ENCODE measurements at regions not wholly inside any gene's neighbourhood (a gene's known extent, or its start where the extent isn't known, plus 50 kb on each side); places are given as distances from the start of the nearest gene placed in this dataset.

DNA sequence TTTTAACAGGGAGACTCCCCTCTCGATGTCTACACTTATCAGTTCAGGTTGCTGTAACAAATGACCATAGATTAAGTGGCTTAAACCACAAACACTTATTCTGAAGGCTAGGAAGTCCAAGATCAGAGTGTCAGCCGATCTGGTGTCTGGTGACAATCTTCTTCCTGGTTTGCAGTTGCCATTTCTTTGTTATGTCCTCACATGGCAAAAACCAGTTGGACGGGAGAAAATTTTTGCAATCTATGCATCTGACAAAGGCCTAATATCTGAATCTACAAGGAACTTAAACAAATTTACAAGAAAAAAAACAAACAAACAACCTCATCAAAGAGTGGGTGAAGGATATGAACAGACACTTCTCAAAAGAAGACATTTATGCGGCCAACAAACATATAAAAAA, 116.9 kb upstream of the FOXB1 start:
- Histone ChIP-seq H3K9ac (replicated peaks; ENCODE audit: extremely low read depth, insufficient read depth, low read length) (no peak overlapping the region), H2AFZ (ENCODE audit: low read depth, low read length) (no peak overlapping the region)
- BruUV-seq (replicated peaks): no TSS peak

DNA sequence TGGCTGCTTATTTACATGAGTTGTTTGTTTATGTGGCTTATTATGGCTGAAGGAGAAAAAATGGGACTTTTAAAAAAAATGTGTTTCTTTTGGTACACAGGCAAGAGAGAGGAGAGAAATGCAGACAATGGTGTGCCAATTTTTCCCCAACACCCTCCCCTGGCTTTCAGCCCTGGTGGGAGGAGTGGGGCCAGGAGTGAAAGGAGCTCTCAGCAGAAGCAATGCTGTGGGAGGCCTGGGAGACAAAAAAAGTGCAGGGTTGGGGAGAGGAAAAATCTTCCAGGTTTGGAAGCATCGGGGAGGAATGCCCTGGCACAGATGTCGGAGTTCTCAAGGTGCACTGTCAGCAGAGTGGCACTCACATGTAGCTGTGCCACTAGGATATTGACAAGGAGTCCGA, 117.7 kb upstream of the FOXB1 start:
- H3K4me3 ChIP-seq (replicated peaks in 1 of 3; ENCODE audit: insufficient read depth in 1 of 3, low read depth in 1 of 3, low read length in 3 of 3): no peak overlapping the region
- ChIA-PET CTCF (interaction anchor here (1.2 kb wide), 1 partner anchor 9 kb away, joined by 3 read pairs; no protein-coding TSS in a partner anchor), POLR2A (no interaction called here)
- H3K36me3 ChIP-seq (ENCODE audit: control insufficient read depth in 2 of 2, extremely low read depth in 1 of 2, insufficient read depth in 2 of 2, low read length in 2 of 2): no peaks in the 10 kb centered on the region
- no peaks in the 10 kb centered on the region for H3K27me3 ChIP-seq (ENCODE audit: control insufficient read depth in 2 of 2, insufficient read depth in 2 of 2, low read length in 2 of 2)
- H2AFZ ChIP-seq (ENCODE audit: low read depth, low read length): no peak overlapping the region
- FAIRE-seq (no peak), DNase-seq (ENCODE audit: low read depth, low spot score) (no peak)
- no peaks in the 10 kb centered on the region for H4K20me1 ChIP-seq (replicated peaks; ENCODE audit: control insufficient read depth, extremely low read depth, insufficient read depth, low read length)
- no peak for TF ChIP-seq JUN (IDR thresholded peaks at IDR 0.05; ENCODE audit: borderline replicate concordance, insufficient read depth, insufficient read length, low read depth)
- no peak for TF ChIP-seq POLR2AphosphoS5 (IDR thresholded peaks at IDR 0.05; ENCODE audit: insufficient read depth, low read depth, low read length)
- TF ChIP-seq, protein P1, sequence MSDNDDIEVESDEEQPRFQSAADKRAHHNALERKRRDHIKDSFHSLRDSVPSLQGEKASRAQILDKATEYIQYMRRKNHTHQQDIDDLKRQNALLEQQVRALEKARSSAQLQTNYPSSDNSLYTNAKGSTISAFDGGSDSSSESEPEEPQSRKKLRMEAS (IDR thresholded peaks at IDR 0.05; ENCODE audit: insufficient read depth, insufficient read length): no peak
- no peak for TF ChIP-seq POLR2A (IDR thresholded peaks at IDR 0.05; ENCODE audit: low read depth, low read length)
- no peak for TF ChIP-seq EZH2 (IDR thresholded peaks at IDR 0.05; ENCODE audit: borderline replicate concordance, low read depth, low read length, severe bottlenecking)
- no peak for TF ChIP-seq MYC (IDR thresholded peaks at IDR 0.05; ENCODE audit: low read depth, low read length)
- TF ChIP-seq, protein P2, sequence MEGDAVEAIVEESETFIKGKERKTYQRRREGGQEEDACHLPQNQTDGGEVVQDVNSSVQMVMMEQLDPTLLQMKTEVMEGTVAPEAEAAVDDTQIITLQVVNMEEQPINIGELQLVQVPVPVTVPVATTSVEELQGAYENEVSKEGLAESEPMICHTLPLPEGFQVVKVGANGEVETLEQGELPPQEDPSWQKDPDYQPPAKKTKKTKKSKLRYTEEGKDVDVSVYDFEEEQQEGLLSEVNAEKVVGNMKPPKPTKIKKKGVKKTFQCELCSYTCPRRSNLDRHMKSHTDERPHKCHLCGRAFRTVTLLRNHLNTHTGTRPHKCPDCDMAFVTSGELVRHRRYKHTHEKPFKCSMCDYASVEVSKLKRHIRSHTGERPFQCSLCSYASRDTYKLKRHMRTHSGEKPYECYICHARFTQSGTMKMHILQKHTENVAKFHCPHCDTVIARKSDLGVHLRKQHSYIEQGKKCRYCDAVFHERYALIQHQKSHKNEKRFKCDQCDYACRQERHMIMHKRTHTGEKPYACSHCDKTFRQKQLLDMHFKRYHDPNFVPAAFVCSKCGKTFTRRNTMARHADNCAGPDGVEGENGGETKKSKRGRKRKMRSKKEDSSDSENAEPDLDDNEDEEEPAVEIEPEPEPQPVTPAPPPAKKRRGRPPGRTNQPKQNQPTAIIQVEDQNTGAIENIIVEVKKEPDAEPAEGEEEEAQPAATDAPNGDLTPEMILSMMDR (IDR thresholded peaks at IDR 0.05; ENCODE audit: extremely low read depth in 1 of 2, insufficient read depth in 1 of 2, low read depth in 1 of 2, low read length in 2 of 2): no peak
- no peak for TF ChIP-seq FOS (IDR thresholded peaks at IDR 0.05; ENCODE audit: borderline replicate concordance, insufficient read depth, low read length)
- TF ChIP-seq GATA2 (IDR thresholded peaks at IDR 0.05; ENCODE audit: insufficient read depth, insufficient read length, low read depth, low read length): no peak
- no peak overlapping the region for H3K4me2 ChIP-seq (ENCODE audit: insufficient read depth, low read length)
- intact Hi-C loops (cut with micrococcal nuclease): no loop called here
- H3K79me2 ChIP-seq (ENCODE audit: control insufficient read depth, insufficient read depth, low read length): no peaks in the 10 kb centered on the region
- H3K9me3 ChIP-seq (replicated peaks; ENCODE audit: control insufficient read depth, insufficient read depth, low read length): no peaks in the 10 kb centered on the region
- BruUV-seq (replicated peaks): no TSS peak
- no peaks in the 10 kb centered on the region for H3K4me1 ChIP-seq (ENCODE audit: control insufficient read depth, extremely low read depth, insufficient read depth, low read length)
- H3K9ac ChIP-seq (replicated peaks; ENCODE audit: extremely low read depth, insufficient read depth, low read length): no peak overlapping the region
- dilution Hi-C loops (cut with MboI; ENCODE audit: extremely low pct_ligation_motif_present, low sequenced_read_pairs): no loop called here
- H3K27ac ChIP-seq (ENCODE audit: insufficient read depth, low read depth, low read length): no peak overlapping the region
- no peaks in the 10 kb centered on the region for H3K9me1 ChIP-seq (replicated peaks; ENCODE audit: control insufficient read depth, extremely low read depth, insufficient read depth, low read length)

More for the DNA sequence above, 116.9 kb upstream of the FOXB1 start:
- DNase-seq (ENCODE audit: low read depth, low spot score) (no peak), FAIRE-seq (no peak)
- no peaks in the 10 kb centered on the region for H4K20me1 ChIP-seq (replicated peaks; ENCODE audit: control insufficient read depth, extremely low read depth, insufficient read depth, low read length)
- no peak overlapping the region for H3K4me3 ChIP-seq (replicated peaks in 1 of 3; ENCODE audit: insufficient read depth in 1 of 3, low read depth in 1 of 3, low read length in 3 of 3)
- H3K36me3 ChIP-seq (ENCODE audit: control insufficient read depth in 2 of 2, extremely low read depth in 1 of 2, insufficient read depth in 2 of 2, low read length in 2 of 2): no peaks in the 10 kb centered on the region
- no peak overlapping the region for H3K4me2 ChIP-seq (ENCODE audit: insufficient read depth, low read length)
- H3K4me1 ChIP-seq (ENCODE audit: control insufficient read depth, extremely low read depth, insufficient read depth, low read length): no peaks in the 10 kb centered on the region
- dilution Hi-C loops (cut with MboI; ENCODE audit: extremely low pct_ligation_motif_present, low sequenced_read_pairs) (no loop called here), intact Hi-C loops (cut with micrococcal nuclease) (no loop called here)
- no peaks in the 10 kb centered on the region for H3K9me1 ChIP-seq (replicated peaks; ENCODE audit: control insufficient read depth, extremely low read depth, insufficient read depth, low read length)
- H3K79me2 ChIP-seq (ENCODE audit: control insufficient read depth, insufficient read depth, low read length): no peaks in the 10 kb centered on the region
- no peaks in the 10 kb centered on the region for H3K27me3 ChIP-seq (ENCODE audit: control insufficient read depth in 2 of 2, insufficient read depth in 2 of 2, low read length in 2 of 2)
- TF ChIP-seq EZH2 (IDR thresholded peaks at IDR 0.05; ENCODE audit: borderline replicate concordance, low read depth, low read length, severe bottlenecking) (no peak), POLR2A (IDR thresholded peaks at IDR 0.05; ENCODE audit: low read depth, low read length) (no peak), POLR2AphosphoS5 (IDR thresholded peaks at IDR 0.05; ENCODE audit: insufficient read depth, low read depth, low read length) (no peak), GATA2 (IDR thresholded peaks at IDR 0.05; ENCODE audit: insufficient read depth, insufficient read length, low read depth, low read length) (no peak), JUN (IDR thresholded peaks at IDR 0.05; ENCODE audit: borderline replicate concordance, insufficient read depth, insufficient read length, low read depth) (no peak), MYC (IDR thresholded peaks at IDR 0.05; ENCODE audit: low read depth, low read length) (no peak), FOS (IDR thresholded peaks at IDR 0.05; ENCODE audit: borderline replicate concordance, insufficient read depth, low read length) (no peak)
- TF ChIP-seq, protein P1 (IDR thresholded peaks at IDR 0.05; ENCODE audit: insufficient read depth, insufficient read length): no peak
- H3K27ac ChIP-seq (ENCODE audit: insufficient read depth, low read depth, low read length): no peak overlapping the region
- H3K9me3 ChIP-seq (replicated peaks; ENCODE audit: control insufficient read depth, insufficient read depth, low read length): no peaks in the 10 kb centered on the region
- CTCF ChIA-PET: no interaction called here
- POLR2A ChIA-PET: no interaction called here

All from endothelial cell of umbilical vein (primary cell).